Thyroid gland (tissue), 4 donors: ENCODE measurements at regions not wholly inside any gene's neighbourhood (a gene's known extent, or its start where the extent isn't known, plus 50 kb on each side); places are given as distances from the start of the nearest gene placed in this dataset.

Experiments used
- POLR2A ChIP-seq, 2 donors: fragments of 450-650 bp; IDR thresholded peaks; one replicate each; pipeline ENCODE4 v1.6.1; 2017; ENCODE audit warnings: antibody characterized with exemption in 2 of 2, mild to moderate bottlenecking in 2 of 2, moderate library complexity in 1 of 2
- TF ChIP-seq, protein P1 (sequence below), 6 experiments: fragments of 200-600 bp in 3 of 6; fragments of 450-650 bp in 3 of 6; sonication (generic) in 3 of 6; IDR thresholded peaks; one replicate each; pipeline ENCODE4 v1.5.1; 2016 to 2019; ENCODE audit warnings: antibody characterized with exemption in 6 of 6, mild to moderate bottlenecking in 2 of 6, inconsistent platforms in 1 of 6, moderate library complexity in 1 of 6

DNA sequence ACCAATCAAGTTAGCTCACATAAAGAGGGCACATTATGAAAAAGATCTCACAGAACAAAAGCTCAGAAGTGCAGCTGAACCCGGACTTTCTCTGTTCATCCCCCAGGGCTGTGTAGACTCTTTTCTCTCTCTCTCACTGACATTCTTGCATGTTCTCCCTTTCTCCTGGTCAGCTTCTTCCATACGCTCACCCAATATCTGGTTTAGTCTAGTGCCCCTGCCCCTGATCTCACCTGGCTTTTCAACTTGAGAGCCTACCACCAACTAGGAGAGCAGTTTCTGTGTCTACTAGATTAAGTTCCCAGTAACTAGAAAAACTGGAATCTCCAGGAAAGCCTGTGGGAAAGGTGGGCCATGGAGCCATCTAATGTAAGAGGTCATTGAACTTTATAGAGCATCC is 126.9 kb upstream of the GRIK3 start:
- TF ChIP-seq, protein P1, sequence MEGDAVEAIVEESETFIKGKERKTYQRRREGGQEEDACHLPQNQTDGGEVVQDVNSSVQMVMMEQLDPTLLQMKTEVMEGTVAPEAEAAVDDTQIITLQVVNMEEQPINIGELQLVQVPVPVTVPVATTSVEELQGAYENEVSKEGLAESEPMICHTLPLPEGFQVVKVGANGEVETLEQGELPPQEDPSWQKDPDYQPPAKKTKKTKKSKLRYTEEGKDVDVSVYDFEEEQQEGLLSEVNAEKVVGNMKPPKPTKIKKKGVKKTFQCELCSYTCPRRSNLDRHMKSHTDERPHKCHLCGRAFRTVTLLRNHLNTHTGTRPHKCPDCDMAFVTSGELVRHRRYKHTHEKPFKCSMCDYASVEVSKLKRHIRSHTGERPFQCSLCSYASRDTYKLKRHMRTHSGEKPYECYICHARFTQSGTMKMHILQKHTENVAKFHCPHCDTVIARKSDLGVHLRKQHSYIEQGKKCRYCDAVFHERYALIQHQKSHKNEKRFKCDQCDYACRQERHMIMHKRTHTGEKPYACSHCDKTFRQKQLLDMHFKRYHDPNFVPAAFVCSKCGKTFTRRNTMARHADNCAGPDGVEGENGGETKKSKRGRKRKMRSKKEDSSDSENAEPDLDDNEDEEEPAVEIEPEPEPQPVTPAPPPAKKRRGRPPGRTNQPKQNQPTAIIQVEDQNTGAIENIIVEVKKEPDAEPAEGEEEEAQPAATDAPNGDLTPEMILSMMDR (IDR thresholded peaks at IDR 0.05), result no peak
- TF ChIP-seq POLR2A (IDR thresholded peaks at IDR 0.05), result no peak
